Myocyte (in vitro differentiated cells): ENCODE measurements at regions not wholly inside any gene's neighbourhood (a gene's known extent, or its start where the extent isn't known, plus 50 kb on each side); places are given as distances from the start of the nearest gene placed in this dataset.

Experiments used
- DNase-seq: peaks from one replicate; pipeline ENCODE4 v3.0.0-alpha.2; 2012; ENCODE audit warnings: low read depth

DNA sequence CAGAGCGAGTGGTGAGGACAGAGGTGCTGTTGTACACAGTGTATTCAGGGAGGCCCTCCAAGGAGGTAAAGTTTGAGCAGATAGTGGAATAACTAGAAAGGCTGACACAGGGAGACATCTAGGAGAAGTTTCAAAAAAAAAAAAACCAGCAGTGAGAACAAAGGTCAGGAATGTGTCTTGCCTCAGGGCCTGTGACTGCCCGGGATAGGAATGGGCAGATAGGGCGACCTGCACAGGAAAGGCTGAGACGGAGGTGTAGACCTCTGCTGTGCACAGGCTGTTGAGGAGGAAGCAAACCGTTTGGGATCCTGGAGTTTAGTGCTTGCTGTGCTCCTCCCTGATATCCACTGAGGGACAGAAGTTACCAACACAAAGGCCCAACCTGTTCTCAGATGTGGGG, 406.5 kb upstream of the B3GAT1 start:
- no peak for DNase-seq

- no peak for DNase-seq
These were observed 403.4 kb upstream of the B3GAT1 start for GRCh38 chr11:134815404-134815803.

GRCh38 chr11:134807997-134808396, 396.0 kb upstream of the B3GAT1 start:
- DNase-seq: no peak

DNA sequence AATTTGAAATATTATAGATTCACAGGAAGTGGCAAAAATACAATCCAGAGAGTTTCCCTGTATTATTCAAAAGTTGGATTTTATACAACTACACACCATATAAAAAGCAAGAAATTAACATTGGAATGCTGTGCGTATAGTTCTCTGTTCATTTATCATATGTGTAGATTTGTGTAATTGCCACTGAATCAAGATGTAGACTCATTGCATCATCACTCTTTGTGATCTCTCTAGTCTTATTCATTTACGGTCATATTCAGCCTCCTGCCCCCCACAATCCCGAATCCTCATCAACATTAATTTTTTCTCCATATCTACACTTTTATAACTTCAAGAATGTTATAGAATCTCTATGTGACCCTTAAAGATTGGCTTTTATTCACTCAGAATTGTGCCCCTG, 390.6 kb upstream of the B3GAT1 start:
- no peak for DNase-seq

DNA sequence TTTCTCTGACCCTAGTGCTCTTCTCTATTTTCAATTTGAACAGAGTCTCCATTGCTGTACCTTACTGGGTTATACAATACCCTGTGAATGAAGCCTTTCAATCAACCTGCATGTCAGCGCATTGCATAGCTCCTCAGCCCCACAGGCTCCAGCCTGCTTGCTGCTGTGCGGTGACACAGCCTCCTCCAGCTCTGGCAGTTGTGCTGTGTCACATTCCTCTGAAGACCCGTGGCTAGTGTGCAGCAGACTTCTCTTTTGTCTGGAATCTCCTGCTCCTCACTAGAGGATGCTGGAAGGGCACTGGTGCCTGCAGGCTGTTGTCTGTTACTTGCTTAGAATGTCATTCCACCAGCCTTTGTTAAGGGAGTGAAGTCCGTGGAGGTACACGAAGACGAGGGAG, 390.1 kb upstream of the B3GAT1 start:
- DNase-seq: no peak

DNA sequence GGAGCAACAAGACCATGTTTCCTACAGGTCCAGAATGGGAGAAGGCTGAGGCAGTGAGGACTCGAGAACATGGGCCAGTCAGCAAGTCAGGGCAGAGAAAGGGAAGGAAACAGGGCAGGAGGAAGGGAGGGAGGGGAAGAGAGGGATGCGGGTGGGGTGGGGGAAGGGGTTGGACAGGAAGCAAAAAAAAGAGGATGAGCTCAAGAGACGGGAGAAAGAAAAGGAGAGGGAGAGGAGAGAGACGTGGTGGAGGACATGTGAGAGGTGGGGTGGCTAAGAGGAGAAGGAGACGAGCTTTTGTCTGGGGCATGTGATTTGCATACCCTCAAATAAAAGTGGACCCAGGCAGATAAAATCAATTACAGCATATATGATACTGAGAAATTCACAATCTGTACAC, 389.5 kb upstream of the B3GAT1 start:
- no peak for DNase-seq

- no peak for DNase-seq
These were observed 388.8 kb upstream of the B3GAT1 start for GRCh38 chr11:134800826-134801225.

- no peak for DNase-seq
These were observed 388.1 kb upstream of the B3GAT1 start for GRCh38 chr11:134800130-134800529.

GRCh38 chr11:134799386-134799785, 387.3 kb upstream of the B3GAT1 start:
- DNase-seq: no peak

DNA sequence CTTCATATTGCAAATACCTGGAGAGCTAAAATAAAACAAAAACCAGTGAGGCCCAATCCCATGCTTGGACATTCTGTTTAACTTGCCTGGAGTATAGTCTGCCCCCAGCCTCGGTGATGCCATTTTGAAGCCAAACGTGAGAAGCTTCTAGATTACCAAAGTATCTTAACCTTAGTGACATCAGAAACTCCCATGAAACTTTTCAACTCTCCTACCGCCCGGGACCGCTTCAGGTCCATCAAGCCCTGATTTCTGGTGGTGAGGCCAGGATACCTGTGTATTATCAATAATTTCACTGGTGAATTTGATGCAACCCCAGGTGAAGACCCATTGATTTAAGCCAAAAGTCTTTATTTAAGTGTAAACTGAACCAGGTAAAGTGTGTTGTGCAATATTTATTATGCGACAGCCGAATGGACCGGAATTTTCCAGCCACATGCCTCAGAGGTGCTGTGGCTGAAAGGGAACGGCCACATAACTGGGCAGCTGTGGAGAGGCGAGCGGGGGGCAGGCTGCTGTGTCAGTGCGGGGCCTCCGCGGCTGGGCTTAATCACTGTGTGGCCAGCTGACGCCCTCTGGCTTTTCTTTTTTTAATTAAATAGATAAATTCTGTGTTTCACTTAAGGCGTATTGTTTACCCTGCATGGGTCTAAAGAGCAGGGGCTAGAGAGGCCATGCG, 385.5 kb upstream of the B3GAT1 start:
- DNase-seq: no peak

DNA sequence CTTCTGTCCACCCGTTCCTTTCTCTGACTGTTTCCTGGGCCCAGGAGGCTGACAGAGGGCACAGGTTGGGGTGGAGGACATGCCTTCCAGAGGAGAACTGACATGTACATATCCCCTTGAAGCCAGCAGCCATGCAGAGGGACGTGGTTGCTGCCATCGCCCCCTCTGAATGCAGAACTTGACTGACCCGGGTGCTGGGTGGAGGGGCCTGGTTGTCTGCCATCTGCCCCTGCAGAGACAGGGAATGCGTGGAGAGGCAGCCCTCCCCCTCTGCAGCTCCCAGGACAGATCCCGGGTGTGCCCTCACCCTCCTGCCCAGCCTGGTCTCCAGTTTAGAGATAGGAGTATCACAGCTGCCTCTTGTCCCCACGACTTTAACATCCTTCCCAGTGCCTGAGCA, 383.0 kb upstream of the B3GAT1 start:
- DNase-seq: no peak

- DNase-seq: no peak
These were observed 382.1 kb upstream of the B3GAT1 start for GRCh38 chr11:134794192-134794591.

GRCh38 chr11:134792677-134793076, 380.6 kb upstream of the B3GAT1 start:
- no peak for DNase-seq

- DNase-seq: no peak
These were observed 380.0 kb upstream of the B3GAT1 start for GRCh38 chr11:134792044-134792443.

DNA sequence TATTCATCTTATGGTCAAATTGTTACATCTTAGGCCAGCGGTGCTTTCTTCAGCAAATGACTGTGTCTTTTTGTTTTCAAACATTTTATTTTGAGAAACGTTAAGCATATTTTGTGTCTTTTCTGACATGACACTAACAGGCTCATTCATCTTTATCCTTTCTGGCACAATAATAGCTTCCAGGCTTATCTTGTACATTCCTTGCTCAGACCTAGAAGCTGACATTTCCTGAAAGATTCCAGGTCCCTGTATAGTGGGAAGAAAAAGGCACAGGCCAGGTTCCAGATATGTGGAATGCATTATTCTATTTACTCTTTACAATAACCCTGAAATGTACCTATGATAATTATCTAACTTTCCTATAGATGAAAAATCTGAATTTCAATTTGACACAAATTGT, 379.1 kb upstream of the B3GAT1 start:
- DNase-seq: no peak

- DNase-seq: no peak
These were observed 377.1 kb upstream of the B3GAT1 start for GRCh38 chr11:134789104-134789503.

DNA sequence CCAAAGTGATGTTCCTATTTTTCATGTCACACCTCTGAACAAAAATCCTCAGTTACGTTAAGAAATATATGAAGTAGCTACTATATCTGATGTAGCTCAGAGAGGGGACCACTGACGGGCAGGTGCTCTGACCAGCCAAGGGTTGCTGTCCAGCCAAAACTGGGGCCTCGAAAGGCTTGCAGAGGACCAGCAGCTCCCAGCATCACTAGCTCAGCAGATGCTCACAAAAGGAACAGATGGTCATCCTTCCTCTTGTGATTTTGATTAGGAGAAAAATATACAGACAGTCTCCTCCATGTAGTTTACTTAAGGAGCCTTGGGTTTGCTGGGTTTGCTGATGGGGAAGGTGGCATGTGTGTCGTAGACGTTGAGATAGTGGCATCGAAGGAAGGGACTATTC, 374.6 kb upstream of the B3GAT1 start:
- DNase-seq: no peak

DNA sequence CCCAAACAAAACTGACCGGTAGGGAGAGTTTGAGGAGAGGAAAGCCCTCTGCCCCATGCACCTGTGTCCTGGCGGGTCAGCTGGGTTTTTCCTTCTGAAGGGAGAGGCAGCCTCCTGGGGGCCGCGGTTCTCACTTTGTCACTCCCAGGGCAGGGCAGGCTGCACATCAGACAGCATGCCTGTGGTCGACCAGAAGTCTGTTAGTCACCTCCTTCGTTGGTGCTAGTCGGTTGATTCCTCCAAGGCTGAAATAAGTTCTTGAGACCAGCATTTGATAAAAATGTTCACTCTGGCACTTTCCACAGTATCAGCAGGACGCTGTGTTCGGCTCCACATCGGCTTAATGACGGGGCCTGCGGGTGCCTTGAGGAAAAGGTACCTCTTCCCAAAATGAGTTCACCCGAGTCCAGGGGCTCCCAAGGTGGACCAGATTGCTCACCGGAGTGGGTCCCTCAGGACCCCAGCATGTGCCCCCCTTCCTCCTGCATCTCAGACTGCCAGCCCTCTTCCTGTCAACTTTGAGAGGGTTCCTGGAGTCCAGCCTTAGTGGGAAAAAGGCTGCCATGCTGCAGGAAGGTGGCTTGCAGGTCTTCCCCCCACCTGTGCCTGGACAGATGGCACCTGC, 373.7 kb upstream of the B3GAT1 start:
- DNase-seq: no peak

DNA sequence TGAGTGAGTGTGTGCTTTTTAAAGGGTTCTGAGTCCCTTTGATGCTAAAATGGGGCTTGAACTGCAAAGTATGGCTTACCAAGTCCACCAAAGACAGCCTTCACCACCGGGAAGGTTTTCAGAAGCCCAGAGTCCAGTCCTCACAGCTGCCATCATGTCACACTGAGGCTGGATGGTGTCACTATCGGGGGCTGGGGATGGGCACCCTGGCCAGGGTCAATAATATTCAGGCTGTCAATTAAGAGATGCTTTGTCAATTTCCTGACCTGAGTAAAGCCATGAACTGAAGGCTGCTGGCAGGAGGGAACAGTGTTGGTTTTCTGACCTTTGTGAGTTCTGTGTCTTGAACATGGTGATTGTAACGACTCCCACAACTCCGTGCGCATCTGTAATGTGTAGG, 373.0 kb upstream of the B3GAT1 start:
- DNase-seq: no peak

DNA sequence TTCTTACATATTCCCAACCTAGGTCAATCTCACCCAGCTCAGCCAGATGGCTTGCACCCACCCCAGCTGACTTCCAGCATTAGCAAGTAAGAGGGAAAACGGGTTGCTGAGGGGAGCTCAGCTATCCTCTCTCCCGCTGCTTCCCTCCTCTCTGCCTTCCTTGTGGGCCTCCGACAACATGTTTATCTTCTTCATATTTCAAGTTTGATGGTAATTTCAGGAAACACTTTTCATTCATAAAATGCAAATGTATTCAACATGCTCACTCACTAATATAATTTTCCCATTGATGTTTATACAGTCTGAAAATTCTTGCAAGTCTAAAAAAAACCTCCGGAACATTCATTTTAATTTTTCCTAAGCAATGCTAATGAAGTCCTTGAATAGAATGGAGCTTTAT, 372.5 kb upstream of the B3GAT1 start:
- DNase-seq: no peak

GRCh38 chr11:134784046-134784445, 372.0 kb upstream of the B3GAT1 start:
- no peak for DNase-seq

DNA sequence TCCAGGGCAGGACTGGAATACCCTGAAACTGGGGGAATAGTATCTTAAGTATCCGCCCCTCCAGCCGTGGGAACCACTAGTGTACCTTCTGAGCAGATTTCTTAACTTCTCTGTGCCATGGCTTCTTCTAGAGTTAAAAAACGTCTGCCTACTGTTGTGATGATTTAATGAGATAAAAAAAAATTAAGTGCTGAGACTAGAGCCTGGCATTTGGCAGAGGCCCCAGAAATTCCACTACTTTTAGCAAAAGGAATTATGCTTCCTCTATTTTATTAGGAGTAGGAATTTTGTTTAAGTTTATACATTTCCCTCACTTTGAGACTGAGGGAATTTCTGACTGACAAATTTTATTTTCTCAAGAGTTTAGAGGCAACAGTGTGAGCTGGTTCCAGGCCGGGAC, 371.2 kb upstream of the B3GAT1 start:
- DNase-seq: no peak

- DNase-seq: no peak
These were observed 369.4 kb upstream of the B3GAT1 start for GRCh38 chr11:134781380-134781866.
